ENCODE measurements at regions not wholly inside any gene's neighbourhood (a gene's known extent, or its start where the extent isn't known, plus 50 kb on each side); places are given as distances from the start of the nearest gene placed in this dataset.

- no peak overlapping the region for H2AFZ ChIP-seq (ENCODE audit: low read depth, low read length)
- H3K36me3 ChIP-seq (replicated peaks; ENCODE audit: low read depth, low read length): no peaks in the 10 kb centered on the region
- H3K4me2 ChIP-seq (ENCODE audit: low read length): no peak overlapping the region
- no peak overlapping the region for H3K9ac ChIP-seq (ENCODE audit: low read length)
- no peaks in the 10 kb centered on the region for H3K9me3 ChIP-seq (ENCODE audit: insufficient read depth, low read length)
- H3K27me3 ChIP-seq (ENCODE audit: low read depth, low read length): no peaks in the 10 kb centered on the region
- H4K20me1 ChIP-seq (ENCODE audit: insufficient read depth, low read length): no peaks in the 10 kb centered on the region
- no peak overlapping the region for H3K4me3 ChIP-seq (ENCODE audit: low read length)
- H3K79me2 ChIP-seq (ENCODE audit: low read length): no peaks in the 10 kb centered on the region
- H3K27ac ChIP-seq (ENCODE audit: low read length): no peak overlapping the region
- TF ChIP-seq CTCF (IDR thresholded peaks at IDR 0.05; ENCODE audit: low read depth, low read length) (no peak), EZH2phosphoT487 (IDR thresholded peaks at IDR 0.05; ENCODE audit: low read depth) (no peak)
- H3K4me1 ChIP-seq (ENCODE audit: low read length): no peaks in the 10 kb centered on the region
Observed at GRCh38 chr16:87054154-87054553, 263.0 kb downstream of the C16orf95 start.

GRCh38 chr16:87054856-87055255 lies 262.3 kb downstream of the C16orf95 start:
- Histone ChIP-seq H2AFZ (ENCODE audit: low read depth, low read length) (no peak overlapping the region), H4K20me1 (ENCODE audit: insufficient read depth, low read length) (no peaks in the 10 kb centered on the region), H3K4me2 (ENCODE audit: low read length) (no peak overlapping the region), H3K36me3 (replicated peaks; ENCODE audit: low read depth, low read length) (no peaks in the 10 kb centered on the region), H3K27ac (ENCODE audit: low read length) (no peak overlapping the region), H3K79me2 (ENCODE audit: low read length) (no peaks in the 10 kb centered on the region), H3K4me1 (ENCODE audit: low read length) (no peaks in the 10 kb centered on the region), H3K27me3 (ENCODE audit: low read depth, low read length) (no peaks in the 10 kb centered on the region), H3K4me3 (ENCODE audit: low read length) (no peak overlapping the region), H3K9ac (ENCODE audit: low read length) (no peak overlapping the region), H3K9me3 (ENCODE audit: insufficient read depth, low read length) (no peaks in the 10 kb centered on the region)
- TF ChIP-seq EZH2phosphoT487 (IDR thresholded peaks at IDR 0.05; ENCODE audit: low read depth): no peak
- no peak for TF ChIP-seq CTCF (IDR thresholded peaks at IDR 0.05; ENCODE audit: low read depth, low read length)

GRCh38 chr16:87056083-87056482 lies 261.1 kb downstream of the C16orf95 start:
- no peak overlapping the region for H3K4me2 ChIP-seq (ENCODE audit: low read length)
- H3K36me3 ChIP-seq (replicated peaks; ENCODE audit: low read depth, low read length): no peaks in the 10 kb centered on the region
- TF ChIP-seq CTCF (IDR thresholded peaks at IDR 0.05; ENCODE audit: low read depth, low read length): no peak
- no peak for TF ChIP-seq EZH2phosphoT487 (IDR thresholded peaks at IDR 0.05; ENCODE audit: low read depth)
- H3K9ac ChIP-seq (ENCODE audit: low read length): no peak overlapping the region
- no peak overlapping the region for H3K4me3 ChIP-seq (ENCODE audit: low read length)
- H3K4me1 ChIP-seq (ENCODE audit: low read length): no peaks in the 10 kb centered on the region
- H3K9me3 ChIP-seq (ENCODE audit: insufficient read depth, low read length): no peaks in the 10 kb centered on the region
- no peak overlapping the region for H2AFZ ChIP-seq (ENCODE audit: low read depth, low read length)
- H3K27me3 ChIP-seq (ENCODE audit: low read depth, low read length): peaks cover 5% of the 10 kb centered on the region
- H3K27ac ChIP-seq (ENCODE audit: low read length): no peak overlapping the region
- H3K79me2 ChIP-seq (ENCODE audit: low read length): no peaks in the 10 kb centered on the region
- H4K20me1 ChIP-seq (ENCODE audit: insufficient read depth, low read length): no peaks in the 10 kb centered on the region

- H3K4me1 ChIP-seq (ENCODE audit: low read length): no peaks in the 10 kb centered on the region
- no peaks in the 10 kb centered on the region for H3K36me3 ChIP-seq (replicated peaks; ENCODE audit: low read depth, low read length)
- no peaks in the 10 kb centered on the region for H3K79me2 ChIP-seq (ENCODE audit: low read length)
- H3K4me3 ChIP-seq (ENCODE audit: low read length): no peak overlapping the region
- H3K4me2 ChIP-seq (ENCODE audit: low read length): no peak overlapping the region
- no peaks in the 10 kb centered on the region for H4K20me1 ChIP-seq (ENCODE audit: insufficient read depth, low read length)
- no peak overlapping the region for H3K9ac ChIP-seq (ENCODE audit: low read length)
- no peak overlapping the region for H2AFZ ChIP-seq (ENCODE audit: low read depth, low read length)
- H3K27me3 ChIP-seq (ENCODE audit: low read depth, low read length): peaks cover 10% of the 10 kb centered on the region
- no peak overlapping the region for H3K27ac ChIP-seq (ENCODE audit: low read length)
- no peaks in the 10 kb centered on the region for H3K9me3 ChIP-seq (ENCODE audit: insufficient read depth, low read length)
- no peak for TF ChIP-seq CTCF (IDR thresholded peaks at IDR 0.05; ENCODE audit: low read depth, low read length)
Observed at GRCh38 chr16:87056551-87056950, 260.6 kb downstream of the C16orf95 start.
